ENCODE measurements at regions not wholly inside any gene's neighbourhood (a gene's known extent, or its start where the extent isn't known, plus 50 kb on each side); places are given as distances from the start of the nearest gene placed in this dataset.

GRCh38 chr22:47367993-47368945 is 605.8 kb downstream of the TBC1D22A start:
- TF ChIP-seq CTCF (tag by site-specific recombination; IDR thresholded peaks at IDR 0.05) (no peak), ZNF140 (tag by site-specific recombination; IDR thresholded peaks at IDR 0.05) (no peak), ZNF521 (tag by site-specific recombination; IDR thresholded peaks at IDR 0.05) (no peak)
- TF ChIP-seq, protein P1, sequence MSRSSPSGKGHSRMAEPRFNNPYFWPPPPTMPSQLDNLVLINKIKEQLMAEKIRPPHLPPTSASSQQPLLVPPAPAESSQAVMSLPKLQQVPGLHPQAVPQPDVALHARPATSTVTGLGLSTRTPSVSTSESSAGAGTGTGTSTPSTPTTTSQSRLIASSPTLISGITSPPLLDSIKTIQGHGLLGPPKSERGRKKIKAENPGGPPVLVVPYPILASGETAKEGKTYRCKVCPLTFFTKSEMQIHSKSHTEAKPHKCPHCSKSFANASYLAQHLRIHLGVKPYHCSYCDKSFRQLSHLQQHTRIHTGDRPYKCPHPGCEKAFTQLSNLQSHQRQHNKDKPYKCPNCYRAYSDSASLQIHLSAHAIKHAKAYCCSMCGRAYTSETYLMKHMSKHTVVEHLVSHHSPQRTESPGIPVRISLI (tag by site-specific recombination; IDR thresholded peaks at IDR 0.05) = no peak
